NCI-H146 (cell line): ENCODE measurements at regions not wholly inside any gene's neighbourhood (a gene's known extent, or its start where the extent isn't known, plus 50 kb on each side); places are given as distances from the start of the nearest gene placed in this dataset.
A peak's percentile ranks its signal among the peaks of the same experiment; 100 is the strongest.
"Not testable (repeated sequence)": the region's sequence is repeated elsewhere in the genome, so short reads cannot be mapped to it uniquely, and the experiment has no call there.

ENCODE experiments used
- DNase-seq: peaks from one replicate; lab custom pipeline; 2025; lab: John Stamatoyannopoulos, UW

DNA sequence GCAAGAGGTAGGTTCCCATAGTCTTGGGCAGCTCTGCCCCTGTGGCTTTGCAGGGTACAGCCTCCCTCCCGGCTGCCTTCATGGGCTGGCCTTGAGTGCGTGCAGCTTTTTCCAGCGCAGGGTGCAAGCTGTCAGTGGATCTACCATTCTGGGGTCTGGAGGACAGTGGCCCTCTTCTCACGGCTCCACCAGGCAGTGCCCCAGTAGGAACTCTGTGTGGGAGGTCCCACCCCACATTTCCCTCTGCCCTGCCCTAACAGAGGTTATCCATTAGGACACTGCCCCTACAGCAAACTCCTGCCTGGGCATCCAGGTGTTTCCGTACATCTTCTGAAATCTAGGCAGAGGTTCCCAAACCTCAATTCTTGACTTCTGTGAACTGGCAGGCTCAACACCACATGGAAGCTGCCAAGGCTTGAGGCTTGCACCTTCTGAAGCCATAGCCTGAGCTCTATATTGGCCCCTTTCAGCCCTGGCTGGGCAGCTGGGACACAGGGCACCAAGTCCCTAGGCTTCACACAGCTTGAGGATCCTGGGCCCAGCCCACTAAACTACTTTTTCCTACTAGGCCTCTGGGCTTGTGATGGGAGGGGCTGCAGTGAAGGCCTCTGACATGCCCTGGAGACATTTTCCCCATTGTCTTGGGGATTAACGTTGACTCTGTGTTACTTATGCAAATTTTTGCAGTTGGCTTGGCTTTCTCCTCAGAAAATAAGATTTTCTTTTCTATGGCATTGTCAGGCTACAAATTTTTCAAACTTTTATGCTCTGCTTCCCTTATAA, 482.7 kb downstream of the CNTN3 start:
- DNase-seq = not testable (repeated sequence)

- no peak for DNase-seq
These were observed 484.8 kb downstream of the CNTN3 start for GRCh38 chr3:74129611-74130010.

DNA sequence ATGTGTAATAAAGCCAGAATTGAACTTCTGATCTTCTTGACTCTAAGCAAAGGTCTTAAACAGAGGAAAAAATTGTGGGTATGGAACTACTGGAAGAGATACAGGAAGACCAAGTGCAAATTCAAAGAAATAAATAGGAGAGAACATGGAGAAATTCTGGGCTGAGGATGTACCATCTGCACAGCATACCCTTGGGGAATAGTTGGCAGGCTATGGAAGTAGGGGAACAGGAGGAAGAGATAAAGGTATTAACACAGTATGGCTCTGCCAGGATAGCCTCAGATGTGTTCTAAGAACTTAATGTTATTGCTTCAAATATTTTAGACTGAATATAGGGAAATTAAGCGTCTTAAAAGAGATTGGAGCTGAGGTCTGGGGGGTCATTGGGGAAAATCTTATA, 485.4 kb downstream of the CNTN3 start:
- no peak for DNase-seq

DNA sequence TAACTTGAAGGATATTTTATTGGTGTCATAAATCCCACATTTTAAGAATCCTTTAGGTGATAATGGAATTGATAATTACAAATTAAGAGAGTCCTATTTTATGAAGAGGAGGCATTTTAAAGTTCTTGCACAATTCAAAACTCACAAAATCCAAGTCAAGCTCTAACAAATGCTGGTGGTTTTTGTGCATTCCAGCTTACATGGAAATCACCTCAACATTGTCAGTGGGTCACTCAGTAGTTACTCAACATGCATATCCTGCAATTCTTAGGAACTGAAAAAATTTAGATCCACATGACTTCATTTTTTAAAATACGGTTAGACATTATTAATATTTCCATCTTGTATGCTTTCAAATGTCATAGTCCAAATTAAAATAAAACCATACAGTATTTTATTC, 487.2 kb downstream of the CNTN3 start:
- no peak for DNase-seq

GRCh38 chr3:74124782-74125181, 489.7 kb downstream of the CNTN3 start:
- no peak for DNase-seq

DNA sequence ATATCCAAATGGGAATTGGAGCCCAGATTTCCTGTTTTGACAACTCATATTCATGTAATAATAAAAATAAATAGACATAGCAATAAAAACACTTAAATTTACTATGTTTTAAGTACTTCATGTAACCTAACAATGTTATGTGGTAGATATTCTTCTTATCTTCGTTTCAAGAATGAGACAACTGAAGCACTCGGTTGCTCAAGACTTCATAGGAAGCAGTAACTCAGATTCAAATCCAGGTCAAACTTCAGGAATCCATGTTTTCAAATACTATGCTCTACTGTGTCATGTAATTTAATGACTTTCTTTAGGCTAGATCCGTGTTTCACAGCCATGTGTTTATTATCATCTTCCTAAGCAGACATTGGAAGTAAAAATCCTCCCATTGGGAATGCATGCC, 492.2 kb downstream of the CNTN3 start:
- DNase-seq = no peak

DNA sequence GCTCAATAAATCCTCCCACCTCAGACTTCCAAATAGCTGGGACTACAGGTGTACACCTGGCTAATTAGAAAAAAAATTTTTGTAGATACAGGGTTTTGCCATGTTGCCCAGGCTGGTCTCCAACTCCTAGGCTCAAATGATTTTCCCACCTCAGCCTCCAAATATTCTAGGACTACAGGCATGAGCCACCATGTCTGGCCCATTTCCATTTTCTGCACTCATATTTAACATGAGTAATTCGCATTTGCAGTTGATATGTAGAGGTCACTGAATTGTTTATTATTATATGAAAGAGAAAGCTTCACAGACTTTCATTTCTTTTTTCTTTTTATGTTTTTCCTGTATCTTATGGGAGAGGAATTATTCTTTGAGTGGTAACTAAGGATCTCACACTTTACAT, 492.7 kb downstream of the CNTN3 start:
- DNase-seq = no peak

GRCh38 chr3:74119221-74119620, 494.5 kb upstream of the PDZRN3 start:
- DNase-seq = peak; percentile 25

GRCh38 chr3:74115906-74116305, 491.2 kb upstream of the PDZRN3 start:
- no peak for DNase-seq

GRCh38 chr3:74107451-74107850, 482.7 kb upstream of the PDZRN3 start:
- no peak for DNase-seq

- DNase-seq = no peak
These were observed 482.2 kb upstream of the PDZRN3 start for GRCh38 chr3:74106925-74107324.

- no peak for DNase-seq
These were observed 466.5 kb upstream of the PDZRN3 start for GRCh38 chr3:74091204-74091603.

- no peak for DNase-seq
These were observed 465.1 kb upstream of the PDZRN3 start for GRCh38 chr3:74089814-74090213.

GRCh38 chr3:74080056-74080461, 455.3 kb upstream of the PDZRN3 start:
- DNase-seq = no peak

GRCh38 chr3:74075241-74075640, 450.5 kb upstream of the PDZRN3 start:
- DNase-seq = no peak

GRCh38 chr3:74074700-74075099, 450.0 kb upstream of the PDZRN3 start:
- DNase-seq = no peak

- DNase-seq = peak; percentile 34
These were observed 442.6 kb upstream of the PDZRN3 start for GRCh38 chr3:74067296-74067695.

DNA sequence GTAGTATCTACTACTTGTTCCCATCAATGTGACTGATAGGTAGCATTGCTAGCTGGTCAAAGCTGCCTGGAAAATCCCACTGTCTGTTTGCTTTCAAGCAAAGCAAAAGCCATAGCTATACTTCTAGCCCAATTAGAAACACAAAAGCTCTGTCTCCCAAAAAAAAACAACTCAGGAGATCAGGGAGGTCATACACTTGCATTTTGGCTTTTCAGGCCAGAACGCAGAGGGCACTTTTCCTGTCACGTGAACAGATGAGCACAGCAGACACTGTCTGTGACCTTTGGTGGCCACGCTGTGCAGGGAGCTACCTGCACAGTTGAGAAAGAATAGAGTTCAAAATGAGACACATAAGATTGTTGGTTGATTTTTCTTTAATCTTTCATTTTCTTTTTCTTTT, 441.7 kb upstream of the PDZRN3 start:
- DNase-seq = no peak

DNA sequence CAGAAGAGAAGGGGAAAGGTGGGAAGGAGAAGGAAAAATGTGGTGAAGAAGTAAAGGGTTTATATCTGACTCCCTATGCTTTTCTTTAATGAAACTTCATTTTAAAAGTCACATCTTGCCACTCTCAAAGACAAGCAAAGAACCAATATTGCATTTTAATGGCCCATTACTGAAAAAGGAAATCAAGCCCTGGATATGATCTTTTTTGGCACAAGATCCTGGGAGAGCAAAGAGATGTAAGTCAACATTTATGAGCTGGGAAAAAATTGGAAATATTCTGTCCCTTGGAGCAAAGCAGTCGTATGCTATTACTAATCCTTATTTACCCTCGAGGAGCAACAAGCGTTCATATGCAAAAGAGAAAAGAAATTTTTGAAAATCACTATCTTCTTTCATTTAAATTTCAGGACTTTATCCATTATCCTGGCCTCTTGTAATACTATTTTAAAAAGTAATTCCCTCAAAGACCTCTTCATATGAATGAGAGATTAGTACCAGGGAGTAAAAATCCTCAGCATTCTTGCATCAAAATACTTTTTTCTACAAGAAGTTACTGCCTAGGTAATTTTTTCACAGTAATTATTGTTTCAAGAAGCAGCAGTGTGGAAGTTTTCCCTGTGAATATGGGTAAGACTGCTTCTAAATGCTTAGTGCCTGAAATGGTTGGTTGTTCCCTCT, 435.3 kb upstream of the PDZRN3 start:
- DNase-seq = no peak

DNA sequence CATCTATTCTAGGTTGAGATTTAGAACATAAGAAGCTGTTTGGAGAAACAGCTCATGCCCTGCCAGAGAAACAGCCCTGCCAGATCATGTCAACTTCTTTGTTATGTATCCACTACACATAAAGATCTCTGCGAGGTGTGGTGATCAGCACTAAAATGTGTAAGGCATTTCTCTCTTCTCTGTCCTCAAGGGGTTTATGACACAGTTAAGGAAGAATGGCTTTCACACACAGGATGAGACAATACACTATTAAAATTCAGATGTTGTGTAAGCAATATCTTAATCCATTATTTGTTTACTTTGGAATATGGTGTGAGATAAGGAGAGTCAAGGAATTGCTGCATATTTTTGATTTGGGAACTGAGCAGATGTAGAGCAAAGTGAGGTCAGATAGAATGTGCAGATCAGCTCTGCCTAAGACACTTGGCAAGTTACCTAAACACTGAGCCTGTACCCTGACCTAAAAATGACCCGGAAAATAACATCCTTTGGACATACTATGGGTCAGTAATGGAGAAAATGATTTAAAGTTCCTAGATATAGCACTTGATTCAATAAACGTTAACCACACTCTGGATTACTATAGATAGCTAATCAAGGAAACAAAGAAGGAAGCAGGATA, 434.7 kb upstream of the PDZRN3 start:
- no peak for DNase-seq

GRCh38 chr3:74057169-74057568, 432.4 kb upstream of the PDZRN3 start:
- no peak for DNase-seq

DNA sequence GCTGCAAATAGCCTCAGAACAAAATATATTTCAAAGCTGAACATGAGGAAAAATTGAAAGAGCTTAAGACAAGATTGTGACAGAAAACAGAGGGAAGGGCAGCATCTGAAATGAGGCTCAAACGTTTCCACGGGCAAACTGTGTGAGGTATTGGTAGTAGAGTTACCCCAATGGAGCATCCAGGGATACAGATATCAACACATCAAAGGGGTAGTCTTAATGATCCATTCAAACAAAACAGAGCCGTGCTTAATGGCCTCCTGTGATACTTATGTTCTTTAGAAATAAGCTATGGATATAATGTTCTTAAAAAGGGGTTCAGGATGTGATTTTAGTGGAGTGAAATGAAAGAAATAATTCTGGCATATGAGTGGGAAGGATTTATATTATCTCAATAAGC, 430.3 kb upstream of the PDZRN3 start:
- no peak for DNase-seq

- no peak for DNase-seq
These were observed 429.8 kb upstream of the PDZRN3 start for GRCh38 chr3:74054566-74054965.
